SK-N-SH treated with all-trans-retinoic acid at 6 μM for 48 hours (cell line): ENCODE measurements at regions not wholly inside any gene's neighbourhood (a gene's known extent, or its start where the extent isn't known, plus 50 kb on each side); places are given as distances from the start of the nearest gene placed in this dataset.

Source experiments
- ATAC-seq: fragments of 200-7000 bp; cut with Tn5 transposase; 3 replicates; pipeline ENCODE4 v1.9.1; 2020; ENCODE audit warnings: mild to moderate bottlenecking, moderate library complexity
- ARNTL ChIP-seq: fragments of 450-650 bp; formaldehyde crosslinking; IDR thresholded peaks from 2 replicates; pipeline ENCODE4 v1.5.0; 2020; ENCODE audit warnings: low read depth, mild to moderate bottlenecking, moderate library complexity, borderline replicate concordance
- BACH2 ChIP-seq: fragments of 250-450 bp; sonication (Bioruptor Pico); IDR thresholded peaks from 2 replicates; pipeline ENCODE4 v1.9.0; 2021; ENCODE audit warnings: mild to moderate bottlenecking, borderline replicate concordance
- CREB5 ChIP-seq: fragments of 250-450 bp; sonication (Bioruptor Pico); IDR thresholded peaks from 2 replicates; pipeline ENCODE4 v1.5.1; 2020; ENCODE audit warnings: low read depth, mild to moderate bottlenecking, moderate library complexity
- CSDC2 ChIP-seq: fragments of 250-450 bp; sonication (Bioruptor Pico); IDR thresholded peaks from 2 replicates; pipeline ENCODE4 v1.5.0; 2020; ENCODE audit warnings: mild to moderate bottlenecking, moderate library complexity
- ESRRG ChIP-seq: fragments of 250-450 bp; sonication (Bioruptor Pico); IDR thresholded peaks from 2 replicates; pipeline ENCODE4 v1.6.1; 2021; ENCODE audit warnings: mild to moderate bottlenecking
- GLIS3 ChIP-seq: fragments of 250-450 bp; sonication (Bioruptor Pico); IDR thresholded peaks from 2 replicates; pipeline ENCODE4 v1.5.0; 2020; ENCODE audit warnings: mild to moderate bottlenecking, moderate library complexity
- ISL1 ChIP-seq: fragments of 250-450 bp; sonication (Bioruptor Pico); IDR thresholded peaks from 2 replicates; pipeline ENCODE4 v2.1.2; 2022; ENCODE audit warnings: mild to moderate bottlenecking, moderate library complexity
- OSR1 ChIP-seq: fragments of 250-450 bp; sonication (Bioruptor Pico); IDR thresholded peaks from 2 replicates; pipeline ENCODE4 v1.8.0; 2022; ENCODE audit warnings: moderate library complexity, mild to moderate bottlenecking, inconsistent platforms
- PATZ1 ChIP-seq: fragments of 250-450 bp; sonication (Bioruptor Pico); IDR thresholded peaks from 2 replicates; pipeline ENCODE4 v1.8.0; 2020; ENCODE audit warnings: mild to moderate bottlenecking, moderate library complexity, borderline replicate concordance
- POU6F1 ChIP-seq: fragments of 250-450 bp; sonication (Bioruptor Pico); IDR thresholded peaks from 2 replicates; pipeline ENCODE4 v1.8.0; 2021; ENCODE audit warnings: low read depth, mild to moderate bottlenecking, moderate library complexity, borderline replicate concordance
- PPARA ChIP-seq: fragments of 250-450 bp; sonication (Bioruptor Pico); IDR thresholded peaks from 2 replicates; pipeline ENCODE4 v1.5.0; 2020; ENCODE audit warnings: mild to moderate bottlenecking, borderline replicate concordance
- RARB ChIP-seq: fragments of 250-450 bp; sonication (Bioruptor Pico); IDR thresholded peaks from 2 replicates; pipeline ENCODE4 v1.8.0; 2021; ENCODE audit warnings: mild to moderate bottlenecking, moderate library complexity
- SNAI2 ChIP-seq: fragments of 250-450 bp; sonication (Bioruptor Pico); IDR thresholded peaks from 2 replicates; pipeline ENCODE4 v1.5.0; 2020; ENCODE audit warnings: mild to moderate bottlenecking, moderate library complexity
- TCF4 ChIP-seq: fragments of 250-450 bp; sonication (Bioruptor Pico); IDR thresholded peaks from 2 replicates; pipeline ENCODE4 v1.8.0; 2021; ENCODE audit warnings: mild to moderate bottlenecking, moderate library complexity, borderline replicate concordance
- TOX ChIP-seq: fragments of 250-450 bp; sonication (Bioruptor Pico); IDR thresholded peaks from 2 replicates; pipeline ENCODE4 v1.8.0; 2021; ENCODE audit warnings: mild to moderate bottlenecking, moderate library complexity, borderline replicate concordance
- ZC3H10 ChIP-seq: fragments of 250-450 bp; sonication (Bioruptor Pico); IDR thresholded peaks from 2 replicates; pipeline ENCODE4 v1.5.1; 2021; ENCODE audit warnings: mild to moderate bottlenecking, moderate library complexity
- ZFP3 ChIP-seq: fragments of 250-450 bp; sonication (Bioruptor Pico); IDR thresholded peaks from 2 replicates; pipeline ENCODE4 v1.5.0; 2020; ENCODE audit warnings: mild to moderate bottlenecking, moderate library complexity
- ZFP30 ChIP-seq: fragments of 450-650 bp; formaldehyde crosslinking; IDR thresholded peaks from 2 replicates; pipeline ENCODE4 v1.5.0; 2022; ENCODE audit warnings: mild to moderate bottlenecking, moderate library complexity
- ZNF70 ChIP-seq: fragments of 450-650 bp; formaldehyde crosslinking; IDR thresholded peaks from 2 replicates; pipeline ENCODE4 v1.5.0; 2020; ENCODE audit warnings: mild to moderate bottlenecking, moderate library complexity
- ZNF8 ChIP-seq: fragments of 450-650 bp; formaldehyde crosslinking; IDR thresholded peaks from 2 replicates; pipeline ENCODE4 v1.5.0; 2020; ENCODE audit warnings: mild to moderate bottlenecking, moderate library complexity
- TF ChIP-seq, protein P1 (sequence below): fragments of 250-450 bp; sonication (Bioruptor Pico); IDR thresholded peaks from 2 replicates; pipeline ENCODE4 v1.5.0; 2020; ENCODE audit warnings: mild to moderate bottlenecking, moderate library complexity
- TF ChIP-seq, protein P2 (sequence below): fragments of 250-450 bp; sonication (Bioruptor Pico); IDR thresholded peaks from 2 replicates; pipeline ENCODE4 v1.5.1; 2021; ENCODE audit warnings: mild to moderate bottlenecking, moderate library complexity

GRCh38 chr5:5615569-5615968 is 193.1 kb downstream of the ICE1 start (continued):
- no peak for TF ChIP-seq CREB5 (CRISPR knock-in tag)

DNA sequence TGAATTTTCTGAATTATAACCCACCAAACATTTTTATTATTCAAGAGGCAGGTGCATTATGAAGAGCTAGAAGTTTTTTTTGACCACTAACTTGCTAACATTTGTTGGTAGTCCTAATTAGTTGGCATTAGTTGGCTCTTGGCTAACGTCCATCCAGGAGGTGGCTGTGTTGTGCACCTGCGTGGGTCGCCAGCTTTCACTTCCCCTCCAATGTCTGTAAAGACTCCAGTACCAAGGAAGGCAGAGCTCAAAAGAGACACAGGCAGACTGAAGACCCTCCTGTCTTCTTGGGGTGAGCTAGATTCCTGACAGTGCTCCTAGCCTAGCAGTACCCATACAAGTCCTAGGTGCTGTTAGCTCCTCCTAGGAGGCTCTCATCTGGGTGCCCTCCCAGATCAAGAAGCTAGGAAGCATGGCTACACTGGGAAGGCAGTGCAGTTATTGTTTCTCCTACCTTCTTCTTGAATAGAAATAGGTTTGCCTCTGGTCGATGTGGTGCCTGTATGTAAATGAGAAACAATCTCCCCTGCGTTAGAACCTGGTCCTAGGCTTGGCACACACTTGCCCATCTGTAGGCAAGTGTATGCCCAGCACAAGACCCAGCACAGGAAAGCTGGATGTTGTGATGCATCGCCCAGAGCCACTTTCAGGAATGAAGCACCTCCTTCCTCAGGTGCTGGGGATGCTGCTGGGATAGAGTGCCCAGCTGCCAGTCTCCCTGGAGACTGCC is 190.9 kb downstream of the ICE1 start:
- ATAC-seq, result no peak
- TF ChIP-seq ZNF8 (CRISPR knock-in tag), result no peak
- TF ChIP-seq PPARA (CRISPR knock-in tag), result no peak
- TF ChIP-seq ESRRG (CRISPR knock-in tag), result no peak
- no peak for TF ChIP-seq ZC3H10
- no peak for TF ChIP-seq ZNF70 (CRISPR knock-in tag)
- TF ChIP-seq, protein P1, sequence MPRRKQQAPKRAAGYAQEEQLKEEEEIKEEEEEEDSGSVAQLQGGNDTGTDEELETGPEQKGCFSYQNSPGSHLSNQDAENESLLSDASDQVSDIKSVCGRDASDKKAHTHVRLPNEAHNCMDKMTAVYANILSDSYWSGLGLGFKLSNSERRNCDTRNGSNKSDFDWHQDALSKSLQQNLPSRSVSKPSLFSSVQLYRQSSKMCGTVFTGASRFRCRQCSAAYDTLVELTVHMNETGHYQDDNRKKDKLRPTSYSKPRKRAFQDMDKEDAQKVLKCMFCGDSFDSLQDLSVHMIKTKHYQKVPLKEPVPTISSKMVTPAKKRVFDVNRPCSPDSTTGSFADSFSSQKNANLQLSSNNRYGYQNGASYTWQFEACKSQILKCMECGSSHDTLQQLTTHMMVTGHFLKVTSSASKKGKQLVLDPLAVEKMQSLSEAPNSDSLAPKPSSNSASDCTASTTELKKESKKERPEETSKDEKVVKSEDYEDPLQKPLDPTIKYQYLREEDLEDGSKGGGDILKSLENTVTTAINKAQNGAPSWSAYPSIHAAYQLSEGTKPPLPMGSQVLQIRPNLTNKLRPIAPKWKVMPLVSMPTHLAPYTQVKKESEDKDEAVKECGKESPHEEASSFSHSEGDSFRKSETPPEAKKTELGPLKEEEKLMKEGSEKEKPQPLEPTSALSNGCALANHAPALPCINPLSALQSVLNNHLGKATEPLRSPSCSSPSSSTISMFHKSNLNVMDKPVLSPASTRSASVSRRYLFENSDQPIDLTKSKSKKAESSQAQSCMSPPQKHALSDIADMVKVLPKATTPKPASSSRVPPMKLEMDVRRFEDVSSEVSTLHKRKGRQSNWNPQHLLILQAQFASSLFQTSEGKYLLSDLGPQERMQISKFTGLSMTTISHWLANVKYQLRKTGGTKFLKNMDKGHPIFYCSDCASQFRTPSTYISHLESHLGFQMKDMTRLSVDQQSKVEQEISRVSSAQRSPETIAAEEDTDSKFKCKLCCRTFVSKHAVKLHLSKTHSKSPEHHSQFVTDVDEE (CRISPR knock-in tag), result no peak

GRCh38 chr5:5612096-5612495 is 189.6 kb downstream of the ICE1 start:
- TF ChIP-seq PPARA (CRISPR knock-in tag), result no peak
- no peak for TF ChIP-seq ZC3H10
- no peak for TF ChIP-seq RARB
- TF ChIP-seq TCF4 (CRISPR knock-in tag), result no peak
- no peak for TF ChIP-seq OSR1
- TF ChIP-seq ZFP30 (CRISPR knock-in tag), result no peak
- TF ChIP-seq ZNF70 (CRISPR knock-in tag), result no peak
- no peak for TF ChIP-seq TOX (CRISPR knock-in tag)
- no peak for TF ChIP-seq SNAI2 (CRISPR knock-in tag)
- TF ChIP-seq, protein P2, sequence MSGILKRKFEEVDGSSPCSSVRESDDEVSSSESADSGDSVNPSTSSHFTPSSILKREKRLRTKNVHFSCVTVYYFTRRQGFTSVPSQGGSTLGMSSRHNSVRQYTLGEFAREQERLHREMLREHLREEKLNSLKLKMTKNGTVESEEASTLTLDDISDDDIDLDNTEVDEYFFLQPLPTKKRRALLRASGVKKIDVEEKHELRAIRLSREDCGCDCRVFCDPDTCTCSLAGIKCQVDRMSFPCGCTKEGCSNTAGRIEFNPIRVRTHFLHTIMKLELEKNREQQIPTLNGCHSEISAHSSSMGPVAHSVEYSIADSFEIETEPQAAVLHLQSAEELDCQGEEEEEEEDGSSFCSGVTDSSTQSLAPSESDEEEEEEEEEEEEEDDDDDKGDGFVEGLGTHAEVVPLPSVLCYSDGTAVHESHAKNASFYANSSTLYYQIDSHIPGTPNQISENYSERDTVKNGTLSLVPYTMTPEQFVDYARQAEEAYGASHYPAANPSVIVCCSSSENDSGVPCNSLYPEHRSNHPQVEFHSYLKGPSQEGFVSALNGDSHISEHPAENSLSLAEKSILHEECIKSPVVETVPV (CRISPR knock-in tag), result no peak
- TF ChIP-seq ARNTL, result no peak
- no peak for TF ChIP-seq ZFP3
- TF ChIP-seq PATZ1, result no peak
- TF ChIP-seq, protein P1 (CRISPR knock-in tag), result no peak
- TF ChIP-seq ISL1 (CRISPR knock-in tag), result no peak
- no peak for ATAC-seq

DNA sequence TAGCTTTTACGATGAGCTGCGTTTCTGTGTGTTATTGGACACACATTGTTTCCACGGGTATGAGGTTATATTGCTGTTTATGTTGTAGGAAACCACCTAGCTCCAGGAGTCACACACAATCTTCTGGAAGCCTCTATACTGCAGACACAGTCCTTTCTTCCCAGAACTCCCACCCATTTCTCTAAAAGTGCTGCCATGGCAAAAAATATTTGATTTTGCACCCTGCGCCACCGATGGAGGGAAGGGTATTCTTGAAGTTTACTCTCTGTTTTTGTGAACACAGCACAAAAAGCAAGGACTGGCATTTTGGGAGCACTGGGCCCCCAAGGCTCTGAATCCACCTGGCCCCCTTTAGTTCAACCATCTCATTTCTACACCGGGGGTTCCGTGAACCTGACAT is 187.5 kb downstream of the ICE1 start:
- ATAC-seq, result no peak
- TF ChIP-seq ISL1 (CRISPR knock-in tag) (no peak), POU6F1 (CRISPR knock-in tag) (no peak), GLIS3 (CRISPR knock-in tag) (no peak), ZFP3 (no peak), CSDC2 (CRISPR knock-in tag) (no peak), CREB5 (CRISPR knock-in tag) (no peak), BACH2 (no peak), TCF4 (CRISPR knock-in tag) (no peak)
- TF ChIP-seq, protein P2 (CRISPR knock-in tag), result no peak
